ENCODE measurements at regions not wholly inside any gene's neighbourhood (a gene's known extent, or its start where the extent isn't known, plus 50 kb on each side); places are given as distances from the start of the nearest gene placed in this dataset.

DNA sequence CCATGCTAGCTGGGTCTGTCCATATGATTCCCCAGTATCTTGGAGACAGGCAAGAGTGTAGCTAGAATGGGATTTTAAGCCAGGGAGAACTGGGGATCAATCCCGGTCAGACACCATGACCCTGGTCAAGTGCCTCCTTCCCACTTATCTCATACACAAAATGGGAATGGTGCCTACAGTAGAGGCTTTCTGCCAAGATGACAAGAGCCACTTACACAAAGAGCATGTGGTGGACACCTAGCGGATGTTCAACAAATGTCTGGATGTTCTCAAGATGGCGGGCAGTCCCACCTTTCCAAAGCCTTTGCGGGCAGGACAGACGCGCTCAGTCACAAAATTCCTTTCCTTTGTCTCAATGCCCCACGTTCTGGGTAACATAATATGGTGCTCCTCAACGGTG, 57.3 kb downstream of the MAF start:
- no peaks in the 10 kb centered on the region for H3K9me3 ChIP-seq (ENCODE audit: control insufficient read depth, insufficient read depth, low read length)
- no peaks in the 10 kb centered on the region for H3K27me3 ChIP-seq (ENCODE audit: control insufficient read depth, insufficient read depth, low read length)
- H3K27ac ChIP-seq (ENCODE audit: low read depth, low read length), result no peak overlapping the region
- H3K4me1 ChIP-seq (ENCODE audit: control insufficient read depth, insufficient read depth, low read length), result no peaks in the 10 kb centered on the region
- no peak overlapping the region for H3K4me3 ChIP-seq (ENCODE audit: low read depth, low read length)
- no peaks in the 10 kb centered on the region for H3K36me3 ChIP-seq (ENCODE audit: control insufficient read depth, insufficient read depth, low read length)
- no peak overlapping the region for H3K9ac ChIP-seq (ENCODE audit: low read depth, low read length)

DNA sequence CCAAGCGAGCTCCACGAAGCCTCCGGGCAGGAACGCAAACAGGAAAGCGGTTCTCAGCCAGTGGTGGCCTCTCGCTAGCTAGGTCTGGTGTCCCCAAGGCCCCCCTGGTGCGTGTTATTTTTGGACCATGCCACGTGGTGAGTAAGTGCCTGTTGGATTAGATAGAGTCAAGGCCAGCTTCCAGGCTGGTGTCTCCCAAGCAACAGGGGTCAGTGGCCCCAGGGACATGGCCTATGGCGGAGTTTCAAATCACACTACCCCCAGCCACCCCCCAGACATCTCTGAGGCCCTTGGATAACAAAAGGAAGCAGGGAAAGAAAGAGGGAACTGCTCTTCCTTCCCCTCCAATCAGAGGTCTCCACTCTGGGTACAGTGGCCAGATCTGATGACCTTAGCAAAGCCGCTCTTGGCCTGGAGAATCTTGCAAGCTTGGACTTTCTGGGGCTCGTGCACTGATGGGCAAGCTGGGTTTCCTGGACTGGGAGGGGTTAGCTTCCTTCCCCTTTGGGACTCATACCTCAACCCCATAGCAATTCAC, 58.2 kb downstream of the MAF start:
- Histone ChIP-seq H3K9ac (ENCODE audit: low read depth, low read length) (no peak overlapping the region), H3K27ac (ENCODE audit: low read depth, low read length) (no peak overlapping the region), H3K4me3 (ENCODE audit: low read depth, low read length) (no peak overlapping the region), H3K9me3 (ENCODE audit: control insufficient read depth, insufficient read depth, low read length) (no peaks in the 10 kb centered on the region), H3K27me3 (ENCODE audit: control insufficient read depth, insufficient read depth, low read length) (no peaks in the 10 kb centered on the region), H3K4me1 (ENCODE audit: control insufficient read depth, insufficient read depth, low read length) (no peaks in the 10 kb centered on the region), H3K36me3 (ENCODE audit: control insufficient read depth, insufficient read depth, low read length) (no peaks in the 10 kb centered on the region)

DNA sequence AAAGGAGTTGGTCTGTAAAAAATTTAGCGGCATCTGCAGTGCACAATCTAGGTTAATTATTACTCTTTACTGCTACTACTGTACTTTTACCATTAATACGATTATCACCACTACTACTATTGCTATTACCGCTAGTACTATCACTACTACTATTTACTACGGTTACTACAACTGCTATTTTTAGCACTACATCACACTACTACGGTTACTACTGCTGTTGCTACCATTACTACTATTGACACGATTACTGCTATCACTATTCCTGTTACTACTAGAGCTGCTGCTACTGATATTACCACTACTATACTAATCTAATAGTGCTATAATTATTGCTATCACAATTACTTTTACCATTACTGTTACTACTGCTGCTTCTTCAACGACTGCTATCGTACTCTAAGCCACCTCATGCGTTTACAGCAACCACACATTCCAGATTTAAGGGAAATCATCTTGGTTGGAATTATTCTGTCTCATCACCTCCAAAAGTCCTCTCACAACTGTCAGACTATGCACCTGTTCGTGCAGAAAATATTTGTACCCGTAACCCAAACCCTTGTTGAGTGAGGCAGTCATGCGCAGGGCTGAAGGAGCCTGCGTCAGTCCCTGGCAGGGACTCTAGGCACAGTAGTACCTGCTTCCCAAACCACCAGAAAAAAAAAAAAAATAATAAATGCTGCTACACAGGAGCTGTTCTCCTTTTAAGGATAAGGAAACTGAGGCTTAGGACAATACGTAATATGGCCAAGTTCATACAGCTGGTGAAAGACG, 59.5 kb downstream of the MAF start:
- Histone ChIP-seq H3K4me1 (ENCODE audit: control insufficient read depth, insufficient read depth, low read length) (no peaks in the 10 kb centered on the region), H3K9ac (ENCODE audit: low read depth, low read length) (no peak overlapping the region), H3K4me3 (ENCODE audit: low read depth, low read length) (no peak overlapping the region), H3K9me3 (ENCODE audit: control insufficient read depth, insufficient read depth, low read length) (no peaks in the 10 kb centered on the region), H3K36me3 (ENCODE audit: control insufficient read depth, insufficient read depth, low read length) (no peaks in the 10 kb centered on the region), H3K27me3 (ENCODE audit: control insufficient read depth, insufficient read depth, low read length) (no peaks in the 10 kb centered on the region), H3K27ac (ENCODE audit: low read depth, low read length) (no peak overlapping the region)

DNA sequence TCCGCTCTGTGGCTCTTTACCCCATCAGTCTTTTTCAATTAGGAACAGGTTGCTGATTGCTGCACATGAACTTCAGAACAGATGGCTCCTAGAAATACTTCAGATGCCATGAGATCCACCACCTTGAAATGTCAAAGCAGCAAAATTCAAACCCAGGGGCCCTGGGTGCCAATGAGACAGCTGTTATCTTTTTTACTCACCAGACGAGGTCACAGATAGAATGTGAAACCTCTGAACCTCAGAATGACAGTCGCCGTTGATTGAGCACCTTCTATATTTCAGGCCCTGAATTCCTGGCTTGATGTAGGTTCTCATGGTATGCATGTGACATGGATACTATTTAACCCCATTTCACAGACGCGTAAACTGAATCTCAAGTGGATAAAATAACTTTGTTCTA, 63.0 kb downstream of the MAF start:
- H3K4me3 ChIP-seq (ENCODE audit: low read depth, low read length), result no peak overlapping the region
- H3K27ac ChIP-seq (ENCODE audit: low read depth, low read length), result no peak overlapping the region
- no peaks in the 10 kb centered on the region for H3K9me3 ChIP-seq (ENCODE audit: control insufficient read depth, insufficient read depth, low read length)
- H3K4me1 ChIP-seq (ENCODE audit: control insufficient read depth, insufficient read depth, low read length), result no peaks in the 10 kb centered on the region
- no peak overlapping the region for H3K9ac ChIP-seq (ENCODE audit: low read depth, low read length)
- H3K36me3 ChIP-seq (ENCODE audit: control insufficient read depth, insufficient read depth, low read length), result no peaks in the 10 kb centered on the region
- no peaks in the 10 kb centered on the region for H3K27me3 ChIP-seq (ENCODE audit: control insufficient read depth, insufficient read depth, low read length)

DNA sequence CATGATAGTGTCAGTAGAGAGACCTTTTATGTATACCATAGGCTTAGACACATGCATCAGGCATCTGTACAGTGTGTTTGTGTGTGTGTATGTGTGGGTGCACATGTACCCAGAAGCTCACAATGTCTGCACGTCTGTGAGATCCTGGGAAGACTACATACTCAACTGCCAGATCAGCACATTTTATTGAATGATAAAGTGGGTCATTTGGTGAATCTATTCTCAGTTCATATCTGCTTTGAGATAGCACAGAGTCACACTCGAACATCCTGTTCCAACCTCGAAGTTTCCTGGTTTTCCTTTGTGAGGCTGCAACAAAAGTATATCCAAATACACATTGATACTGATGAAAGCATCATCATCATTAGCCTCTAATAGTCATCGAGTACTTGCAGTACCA, 63.6 kb downstream of the MAF start:
- Histone ChIP-seq H3K9me3 (ENCODE audit: control insufficient read depth, insufficient read depth, low read length) (no peaks in the 10 kb centered on the region), H3K36me3 (ENCODE audit: control insufficient read depth, insufficient read depth, low read length) (no peaks in the 10 kb centered on the region), H3K27me3 (ENCODE audit: control insufficient read depth, insufficient read depth, low read length) (no peaks in the 10 kb centered on the region), H3K4me1 (ENCODE audit: control insufficient read depth, insufficient read depth, low read length) (no peaks in the 10 kb centered on the region), H3K9ac (ENCODE audit: low read depth, low read length) (no peak overlapping the region), H3K4me3 (ENCODE audit: low read depth, low read length) (no peak overlapping the region), H3K27ac (ENCODE audit: low read depth, low read length) (no peak overlapping the region)

DNA sequence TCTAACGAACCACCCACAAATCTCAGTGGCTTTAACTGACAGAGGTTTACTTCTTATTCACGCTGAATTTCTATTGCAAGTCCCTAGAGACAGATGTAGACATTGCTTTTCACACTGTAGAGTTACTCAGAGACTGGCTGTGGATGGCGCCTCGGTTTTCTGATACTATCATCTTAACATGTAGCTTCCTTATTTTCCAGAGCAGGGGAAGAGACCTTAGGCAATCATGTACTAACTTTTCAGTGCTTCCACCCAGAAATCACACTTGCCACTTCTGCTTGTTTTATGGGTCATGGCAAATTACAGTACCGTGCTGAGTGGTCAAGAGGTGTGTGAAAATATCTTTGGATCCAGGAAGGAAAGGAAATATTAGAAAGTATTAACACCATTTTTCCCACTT, 65.4 kb downstream of the MAF start:
- H3K36me3 ChIP-seq (ENCODE audit: control insufficient read depth, insufficient read depth, low read length), result no peaks in the 10 kb centered on the region
- H3K4me3 ChIP-seq (ENCODE audit: low read depth, low read length), result no peak overlapping the region
- no peaks in the 10 kb centered on the region for H3K27me3 ChIP-seq (ENCODE audit: control insufficient read depth, insufficient read depth, low read length)
- H3K27ac ChIP-seq (ENCODE audit: low read depth, low read length), result no peak overlapping the region
- H3K4me1 ChIP-seq (ENCODE audit: control insufficient read depth, insufficient read depth, low read length), result no peaks in the 10 kb centered on the region
- H3K9me3 ChIP-seq (ENCODE audit: control insufficient read depth, insufficient read depth, low read length), result no peaks in the 10 kb centered on the region
- H3K9ac ChIP-seq (ENCODE audit: low read depth, low read length), result no peak overlapping the region

DNA sequence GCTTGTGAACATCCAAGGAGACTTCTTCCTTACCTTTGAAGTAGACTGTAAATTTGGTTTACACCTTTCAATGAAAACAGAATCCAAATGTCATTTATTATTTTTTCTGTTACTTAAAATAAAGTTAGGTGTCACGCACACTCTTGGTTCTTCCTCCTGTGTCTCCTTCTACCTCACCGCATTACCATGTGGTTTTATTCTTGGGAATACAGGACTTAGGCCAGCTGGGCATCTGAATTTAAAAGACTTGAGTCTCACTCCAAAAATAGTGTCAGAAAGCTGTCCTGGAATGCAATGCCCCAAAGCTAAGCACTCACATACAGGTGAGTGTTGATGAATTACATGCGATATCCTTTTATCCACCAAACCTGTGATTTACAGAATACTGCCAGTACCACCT, 66.4 kb downstream of the MAF start:
- H3K27ac ChIP-seq (ENCODE audit: low read depth, low read length), result no peak overlapping the region
- H3K4me3 ChIP-seq (ENCODE audit: low read depth, low read length), result no peak overlapping the region
- no peaks in the 10 kb centered on the region for H3K27me3 ChIP-seq (ENCODE audit: control insufficient read depth, insufficient read depth, low read length)
- no peaks in the 10 kb centered on the region for H3K4me1 ChIP-seq (ENCODE audit: control insufficient read depth, insufficient read depth, low read length)
- H3K9ac ChIP-seq (ENCODE audit: low read depth, low read length), result no peak overlapping the region
- H3K9me3 ChIP-seq (ENCODE audit: control insufficient read depth, insufficient read depth, low read length), result no peaks in the 10 kb centered on the region
- no peaks in the 10 kb centered on the region for H3K36me3 ChIP-seq (ENCODE audit: control insufficient read depth, insufficient read depth, low read length)

DNA sequence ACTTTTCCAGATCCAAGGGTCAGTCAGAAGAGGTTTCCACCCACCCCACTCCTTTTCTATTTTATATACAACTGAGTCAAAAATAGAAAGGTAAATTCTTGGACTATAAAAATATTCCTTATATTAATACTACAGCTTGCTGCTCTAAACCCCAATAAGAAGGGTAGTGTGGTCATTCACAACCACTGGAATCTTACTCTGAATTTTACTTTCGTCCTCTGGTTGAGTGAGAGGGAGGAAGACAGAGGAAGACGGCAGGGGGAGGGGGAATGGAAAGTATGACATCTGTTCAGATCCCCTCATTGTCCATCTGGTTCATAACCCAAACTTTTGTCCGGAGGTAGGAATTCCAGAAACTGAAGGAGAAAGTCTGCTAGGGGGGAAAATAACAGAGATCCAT, 67.2 kb downstream of the MAF start:
- H3K4me3 ChIP-seq (ENCODE audit: low read depth, low read length), result no peak overlapping the region
- H3K4me1 ChIP-seq (ENCODE audit: control insufficient read depth, insufficient read depth, low read length), result no peaks in the 10 kb centered on the region
- no peak overlapping the region for H3K27ac ChIP-seq (ENCODE audit: low read depth, low read length)
- H3K27me3 ChIP-seq (ENCODE audit: control insufficient read depth, insufficient read depth, low read length), result no peaks in the 10 kb centered on the region
- no peaks in the 10 kb centered on the region for H3K9me3 ChIP-seq (ENCODE audit: control insufficient read depth, insufficient read depth, low read length)
- H3K9ac ChIP-seq (ENCODE audit: low read depth, low read length), result no peak overlapping the region
- H3K36me3 ChIP-seq (ENCODE audit: control insufficient read depth, insufficient read depth, low read length), result no peaks in the 10 kb centered on the region

DNA sequence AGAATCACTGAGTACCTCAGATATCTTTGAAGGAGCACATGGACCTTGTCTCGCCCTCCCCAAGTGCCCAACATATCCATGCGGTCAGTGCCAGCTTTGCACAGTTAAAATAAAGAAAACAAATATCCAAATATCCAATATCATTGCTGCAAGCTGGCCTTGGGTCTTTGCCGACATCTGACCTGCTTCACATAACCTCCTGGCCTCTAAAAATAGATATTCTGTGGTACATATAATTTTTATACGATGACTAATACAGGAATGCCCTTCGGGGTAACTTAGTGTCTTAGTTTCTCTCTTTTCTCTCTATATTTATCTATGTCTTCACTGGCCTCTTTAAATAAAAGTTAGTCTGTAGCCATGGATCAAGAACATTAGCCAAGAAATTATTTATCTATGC, 67.8 kb downstream of the MAF start:
- no peaks in the 10 kb centered on the region for H3K4me1 ChIP-seq (ENCODE audit: control insufficient read depth, insufficient read depth, low read length)
- H3K9ac ChIP-seq (ENCODE audit: low read depth, low read length), result no peak overlapping the region
- no peaks in the 10 kb centered on the region for H3K9me3 ChIP-seq (ENCODE audit: control insufficient read depth, insufficient read depth, low read length)
- no peaks in the 10 kb centered on the region for H3K36me3 ChIP-seq (ENCODE audit: control insufficient read depth, insufficient read depth, low read length)
- no peak overlapping the region for H3K4me3 ChIP-seq (ENCODE audit: low read depth, low read length)
- H3K27ac ChIP-seq (ENCODE audit: low read depth, low read length), result no peak overlapping the region
- H3K27me3 ChIP-seq (ENCODE audit: control insufficient read depth, insufficient read depth, low read length), result no peaks in the 10 kb centered on the region

DNA sequence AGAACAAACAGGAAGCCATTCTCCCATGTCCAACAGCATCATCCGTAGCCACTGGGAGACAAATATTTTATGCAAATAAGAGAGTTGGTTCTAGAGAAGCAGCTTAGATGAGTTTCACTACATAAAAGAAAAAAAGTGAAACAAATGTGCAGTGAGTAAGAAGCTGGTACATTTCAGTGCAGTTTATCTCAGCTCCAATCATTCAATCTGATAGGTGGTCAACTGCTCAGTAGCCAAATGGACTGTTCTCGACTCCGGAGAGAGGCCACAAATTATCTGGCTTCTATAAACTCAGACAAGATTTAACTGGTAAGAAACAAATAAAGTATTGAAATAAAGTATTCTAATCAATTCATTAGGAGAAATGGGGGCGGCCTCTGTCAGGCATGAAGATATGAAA, 68.3 kb downstream of the MAF start:
- H3K4me1 ChIP-seq (ENCODE audit: control insufficient read depth, insufficient read depth, low read length), result no peaks in the 10 kb centered on the region

DNA sequence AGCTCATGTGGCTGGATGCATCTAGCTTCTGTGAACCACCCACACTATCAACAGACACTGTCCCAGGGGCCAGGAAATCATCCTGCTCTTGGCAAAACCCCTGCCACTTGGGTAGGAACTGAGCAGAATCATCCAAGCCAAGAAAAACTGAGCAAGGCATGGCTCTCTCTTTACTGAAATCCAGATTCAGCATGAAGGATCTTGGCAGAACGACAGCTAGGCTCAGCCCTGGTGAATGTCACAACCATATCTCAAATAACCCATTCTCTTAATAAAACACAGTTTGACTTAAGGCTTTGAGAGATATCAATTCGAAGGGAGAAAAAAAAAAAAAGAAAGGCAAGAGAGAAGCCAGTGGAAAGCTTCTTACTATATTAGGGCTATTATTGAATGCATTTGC, 72.2 kb downstream of the MAF start:
- Histone ChIP-seq H3K9ac (ENCODE audit: low read depth, low read length) (no peak overlapping the region), H3K27ac (ENCODE audit: low read depth, low read length) (no peak overlapping the region), H3K4me3 (ENCODE audit: low read depth, low read length) (no peak overlapping the region), H3K9me3 (ENCODE audit: control insufficient read depth, insufficient read depth, low read length) (no peaks in the 10 kb centered on the region), H3K4me1 (ENCODE audit: control insufficient read depth, insufficient read depth, low read length) (no peaks in the 10 kb centered on the region), H3K27me3 (ENCODE audit: control insufficient read depth, insufficient read depth, low read length) (no peaks in the 10 kb centered on the region), H3K36me3 (ENCODE audit: control insufficient read depth, insufficient read depth, low read length) (no peaks in the 10 kb centered on the region)

More for the DNA sequence above, 68.3 kb downstream of the MAF start:
- H3K27me3 ChIP-seq (ENCODE audit: control insufficient read depth, insufficient read depth, low read length), result no peaks in the 10 kb centered on the region
- H3K9ac ChIP-seq (ENCODE audit: low read depth, low read length), result no peak overlapping the region
- H3K9me3 ChIP-seq (ENCODE audit: control insufficient read depth, insufficient read depth, low read length), result no peaks in the 10 kb centered on the region
- H3K27ac ChIP-seq (ENCODE audit: low read depth, low read length), result no peak overlapping the region
- H3K4me3 ChIP-seq (ENCODE audit: low read depth, low read length), result no peak overlapping the region
- no peaks in the 10 kb centered on the region for H3K36me3 ChIP-seq (ENCODE audit: control insufficient read depth, insufficient read depth, low read length)
